Naive thymus-derived CD4-positive, alpha-beta T cell (primary cell): ENCODE measurements at regions not wholly inside any gene's neighbourhood (a gene's known extent, or its start where the extent isn't known, plus 50 kb on each side); places are given as distances from the start of the nearest gene placed in this dataset.

ENCODE experiments used
- ATAC-seq: fragments of 150-1000 bp; cut with Tn5 transposase; 2 replicates; pipeline ENCODE4 v1.10.0; 2021; ENCODE audit warnings: mild to moderate bottlenecking, moderate library complexity
- CTCF ChIA-PET: fragments of 350-600 bp; sonication (Branson Sonifier 250); formaldehyde crosslinking; loops from one replicate; lab custom pipeline; 2021; ENCODE audit warnings: antibody characterized with exemption; lab: Charles Lee
- POLR2A ChIA-PET: fragments of 350-600 bp; sonication (Branson Sonifier 250); formaldehyde crosslinking; loops from one replicate; lab custom pipeline; 2021; ENCODE audit warnings: antibody characterized with exemption, inconsistent platforms; lab: Charles Lee
- DNase-seq, 9 donors: peaks; one replicate each; pipeline versions ENCODE4 v3.0.0 to v3.0.0-alpha.2; 2020 to 2022; ENCODE audit warnings: mixed read lengths in 1 of 9
- H3K27ac ChIP-seq: one replicate; pipeline ENCODE4 v1.7.0; 2013; ENCODE audit warnings: mild to moderate bottlenecking, low read depth, low read length, moderate library complexity
- H3K27me3 ChIP-seq, 2 donors: one replicate each; pipeline ENCODE4 v1.7.0; 2013; ENCODE audit warnings: low read length in 2 of 2, mild to moderate bottlenecking in 2 of 2, moderate library complexity in 2 of 2; ENCODE audit not compliant: control insufficient read depth in 2 of 2, insufficient read depth in 2 of 2
- H3K36me3 ChIP-seq, 3 experiments: 1 replicate in 2 of 3; 2 replicates in 1 of 3; pipeline ENCODE4 v1.7.0; 2013; ENCODE audit warnings: low read length in 3 of 3, mild to moderate bottlenecking in 3 of 3, moderate library complexity in 1 of 3; ENCODE audit not compliant: insufficient read depth in 3 of 3, control insufficient read depth in 2 of 3
- H3K4me1 ChIP-seq, 2 donors: one replicate each; pipeline ENCODE4 v1.7.0; 2013; ENCODE audit warnings: low read length in 2 of 2, mild to moderate bottlenecking in 2 of 2, moderate library complexity in 1 of 2; ENCODE audit not compliant: control insufficient read depth in 2 of 2, insufficient read depth in 2 of 2
- H3K4me3 ChIP-seq: 2 replicates; pipeline ENCODE4 v1.7.0; 2013; ENCODE audit warnings: mild to moderate bottlenecking, low read length
- H3K9me3 ChIP-seq, 3 experiments: 1 replicate in 2 of 3; 2 replicates in 1 of 3; pipeline ENCODE4 v1.7.0; 2013; ENCODE audit warnings: low read length in 3 of 3; ENCODE audit not compliant: control insufficient read depth in 2 of 3
- H3K27ac Mint-ChIP-seq, 9 donors: one replicate each; pipeline ENCODE4 v1.8.0; 2020 to 2022; ENCODE audit warnings: mixed read lengths in 9 of 9, mild to moderate bottlenecking in 8 of 9, moderate library complexity in 5 of 9, inconsistent platforms in 2 of 9
- H3K27me3 Mint-ChIP-seq, 5 donors: one replicate each; pipeline ENCODE4 v1.8.0; 2021 to 2022; ENCODE audit warnings: mixed read lengths in 5 of 5, mild to moderate bottlenecking in 1 of 5
- H3K36me3 Mint-ChIP-seq, 5 donors: one replicate each; pipeline ENCODE4 v1.8.0; 2020 to 2022; ENCODE audit warnings: mixed read lengths in 5 of 5, mild to moderate bottlenecking in 3 of 5, inconsistent platforms in 1 of 5
- H3K4me1 Mint-ChIP-seq, 7 donors: one replicate each; pipeline ENCODE4 v1.8.0; 2020 to 2022; ENCODE audit warnings: mixed read lengths in 7 of 7, mild to moderate bottlenecking in 3 of 7, inconsistent platforms in 1 of 7
- H3K4me3 Mint-ChIP-seq, 10 donors: one replicate each; pipeline ENCODE4 v1.8.0; 2020 to 2022; ENCODE audit warnings: mild to moderate bottlenecking in 10 of 10, mixed read lengths in 10 of 10, moderate library complexity in 6 of 10, inconsistent platforms in 2 of 10
- H3K9me3 Mint-ChIP-seq, 11 donors: one replicate each; pipeline ENCODE4 v1.8.0; 2020 to 2022; ENCODE audit warnings: mixed read lengths in 11 of 11, mild to moderate bottlenecking in 4 of 11, inconsistent platforms in 1 of 11, moderate library complexity in 1 of 11
- intact Hi-C, 2 donors: fragments of 100-400 bp; cut with micrococcal nuclease; formaldehyde crosslinking; loops; one replicate each; pipeline ENCODE4 v1.15.1; 2023

GRCh38 chr2:192749611-192750200 is 555.0 kb upstream of the TMEFF2 start:
- intact Hi-C loops = no loop called here

GRCh38 chr2:192741889-192742288 is 547.2 kb upstream of the TMEFF2 start:
- no peaks in the 10 kb centered on the region for H3K9me3 ChIP-seq
- H3K27ac Mint-ChIP-seq = no peak overlapping the region
- no peak overlapping the region for H3K4me3 Mint-ChIP-seq
- H3K4me3 ChIP-seq = no peak overlapping the region
- ChIA-PET POLR2A (no interaction called here), CTCF (no interaction called here)
- DNase-seq (no peak), ATAC-seq (no peak)
- no peak overlapping the region for H3K27ac ChIP-seq
- intact Hi-C loops = no loop called here
- no peaks in the 10 kb centered on the region for H3K27me3 Mint-ChIP-seq
- no peaks in the 10 kb centered on the region for H3K9me3 Mint-ChIP-seq
- H3K27me3 ChIP-seq = no peaks in the 10 kb centered on the region
- no peaks in the 10 kb centered on the region for H3K36me3 ChIP-seq
- H3K36me3 Mint-ChIP-seq = no peaks in the 10 kb centered on the region
- H3K4me1 Mint-ChIP-seq = no peaks in the 10 kb centered on the region
- H3K4me1 ChIP-seq = no peaks in the 10 kb centered on the region

More at GRCh38 chr2:192749611-192750200, 555.0 kb upstream of the TMEFF2 start:
- Histone ChIP-seq H3K4me3 (no peak overlapping the region), H3K4me1 (no peaks in the 10 kb centered on the region), H3K27me3 (no peaks in the 10 kb centered on the region), H3K36me3 (no peaks in the 10 kb centered on the region), H3K9me3 (no peaks in the 10 kb centered on the region), H3K27ac (no peak overlapping the region)
- no peak for ATAC-seq
- ChIA-PET CTCF (interaction anchor here (0.7 to 0.9 kb wide), 2 partner anchors 9 to 54 kb away, joined by 3 read pairs; no protein-coding TSS in a partner anchor), POLR2A (no interaction called here)
- no peak overlapping the region for H3K27ac Mint-ChIP-seq
- H3K9me3 Mint-ChIP-seq = peaks cover 0 to 3% (median 0%) of the 10 kb centered on the region in 11 donors
- DNase-seq = no peak
- no peak overlapping the region for H3K4me3 Mint-ChIP-seq
- no peaks in the 10 kb centered on the region for H3K4me1 Mint-ChIP-seq
- no peaks in the 10 kb centered on the region for H3K36me3 Mint-ChIP-seq
- no peaks in the 10 kb centered on the region for H3K27me3 Mint-ChIP-seq

- intact Hi-C loops = no loop called here
- Histone ChIP-seq H3K27me3 (no peaks in the 10 kb centered on the region), H3K4me1 (no peaks in the 10 kb centered on the region), H3K4me3 (no peak overlapping the region), H3K27ac (no peak overlapping the region), H3K36me3 (no peaks in the 10 kb centered on the region), H3K9me3 (no peaks in the 10 kb centered on the region)
- H3K9me3 Mint-ChIP-seq = peaks cover 0 to 7% (median 0%) of the 10 kb centered on the region in 11 donors
- H3K4me3 Mint-ChIP-seq = no peak overlapping the region
- no peak overlapping the region for H3K27ac Mint-ChIP-seq
- DNase-seq (no peak), ATAC-seq (no peak)
- no peaks in the 10 kb centered on the region for H3K36me3 Mint-ChIP-seq
- no peaks in the 10 kb centered on the region for H3K4me1 Mint-ChIP-seq
- POLR2A ChIA-PET = no interaction called here
- H3K27me3 Mint-ChIP-seq = no peaks in the 10 kb centered on the region
- CTCF ChIA-PET = interaction anchor here (0.6 to 0.7 kb wide), 2 partner anchors 103 to 618 kb away, joined by 3 read pairs; no protein-coding TSS in a partner anchor
These were observed 540.7 kb upstream of the TMEFF2 start for GRCh38 chr2:192735447-192735846.

- H3K4me3 ChIP-seq = no peak overlapping the region
- DNase-seq (no peak), ATAC-seq (no peak)
- no peak overlapping the region for H3K27ac ChIP-seq
- CTCF ChIA-PET = no interaction called here
- POLR2A ChIA-PET = no interaction called here
- Mint-ChIP-seq H3K9me3 (peaks cover 0 to 3% (median 0%) of the 10 kb centered on the region in 11 donors), H3K36me3 (no peaks in the 10 kb centered on the region), H3K27ac (no peak overlapping the region), H3K4me1 (no peaks in the 10 kb centered on the region), H3K27me3 (no peaks in the 10 kb centered on the region), H3K4me3 (no peak overlapping the region)
- H3K9me3 ChIP-seq = no peaks in the 10 kb centered on the region
- no peaks in the 10 kb centered on the region for H3K27me3 ChIP-seq
- intact Hi-C loops = no loop called here
- no peaks in the 10 kb centered on the region for H3K4me1 ChIP-seq
- no peaks in the 10 kb centered on the region for H3K36me3 ChIP-seq
These were observed 534.6 kb upstream of the TMEFF2 start for GRCh38 chr2:192729369-192729768.

- no peak for ATAC-seq
- H3K27ac Mint-ChIP-seq = no peak overlapping the region
- intact Hi-C loops = no loop called here
These were observed 531.3 kb upstream of the TMEFF2 start for GRCh38 chr2:192725991-192726390.

GRCh38 chr2:192719629-192720028 is 524.9 kb upstream of the TMEFF2 start:
- no peaks in the 10 kb centered on the region for H3K4me1 Mint-ChIP-seq
- Histone ChIP-seq H3K4me1 (no peaks in the 10 kb centered on the region), H3K27ac (no peak overlapping the region), H3K27me3 (no peaks in the 10 kb centered on the region), H3K9me3 (no peaks in the 10 kb centered on the region), H3K36me3 (no peaks in the 10 kb centered on the region), H3K4me3 (no peak overlapping the region)
- no peak overlapping the region for H3K27ac Mint-ChIP-seq
- intact Hi-C loops = no loop called here
- ATAC-seq (no peak), DNase-seq (no peak)
- ChIA-PET POLR2A (no interaction called here), CTCF (no interaction called here)
- no peak overlapping the region for H3K4me3 Mint-ChIP-seq
- no peaks in the 10 kb centered on the region for H3K36me3 Mint-ChIP-seq
- H3K9me3 Mint-ChIP-seq = peaks cover 0 to 9% (median 0%) of the 10 kb centered on the region in 11 donors
- H3K27me3 Mint-ChIP-seq = no peaks in the 10 kb centered on the region

More at GRCh38 chr2:192725991-192726390, 531.3 kb upstream of the TMEFF2 start:
- Mint-ChIP-seq H3K27me3 (no peaks in the 10 kb centered on the region), H3K4me3 (no peak overlapping the region), H3K36me3 (no peaks in the 10 kb centered on the region), H3K9me3 (peaks cover 0 to 5% (median 0%) of the 10 kb centered on the region in 11 donors), H3K4me1 (no peaks in the 10 kb centered on the region)
- no peak overlapping the region for H3K27ac ChIP-seq
- no peaks in the 10 kb centered on the region for H3K27me3 ChIP-seq
- POLR2A ChIA-PET = no interaction called here
- no peaks in the 10 kb centered on the region for H3K9me3 ChIP-seq
- H3K4me3 ChIP-seq = no peak overlapping the region
- H3K4me1 ChIP-seq = no peaks in the 10 kb centered on the region
- H3K36me3 ChIP-seq = no peaks in the 10 kb centered on the region
- CTCF ChIA-PET = no interaction called here
- no peak for DNase-seq

GRCh38 chr2:192718340-192718739 is 523.6 kb upstream of the TMEFF2 start:
- peaks cover 0 to 9% (median 0%) of the 10 kb centered on the region in 11 donors for H3K9me3 Mint-ChIP-seq

More at GRCh38 chr2:192718340-192718739, 523.6 kb upstream of the TMEFF2 start:
- Mint-ChIP-seq H3K4me1 (no peaks in the 10 kb centered on the region), H3K4me3 (no peak overlapping the region), H3K27me3 (no peaks in the 10 kb centered on the region), H3K36me3 (no peaks in the 10 kb centered on the region), H3K27ac (no peak overlapping the region)
- Histone ChIP-seq H3K4me3 (no peak overlapping the region), H3K4me1 (no peaks in the 10 kb centered on the region), H3K9me3 (no peaks in the 10 kb centered on the region), H3K36me3 (no peaks in the 10 kb centered on the region), H3K27me3 (no peaks in the 10 kb centered on the region), H3K27ac (no peak overlapping the region)
- POLR2A ChIA-PET = no interaction called here
- no peak for ATAC-seq
- CTCF ChIA-PET = no interaction called here
- intact Hi-C loops = no loop called here
- DNase-seq = no peak
